K562 (cell line): ENCODE measurements at regions not wholly inside any gene's neighbourhood (a gene's known extent, or its start where the extent isn't known, plus 50 kb on each side); places are given as distances from the start of the nearest gene placed in this dataset. TPM values are rescaled to one million over a fixed set of nuclear protein-coding genes. Genes with fewer than 3 reads are reported as not detected.

Experiments
- small RNA-seq: library from RNA; depleted of rRNA; stranded (forward); fragments of <200 nt; gene quantifications from one replicate; pipeline ENCODE3, GENCODE V24; 2014

Small RNA genes in the stretch of these regions (small RNA-seq; reads per million reads assigned to genes)
- gene MCRIP2P2: not detected
- gene RF00019: not detected
- gene RNU7-183P: not detected
